ENCODE measurements at regions not wholly inside any gene's neighbourhood (a gene's known extent, or its start where the extent isn't known, plus 50 kb on each side); places are given as distances from the start of the nearest gene placed in this dataset.

DNA sequence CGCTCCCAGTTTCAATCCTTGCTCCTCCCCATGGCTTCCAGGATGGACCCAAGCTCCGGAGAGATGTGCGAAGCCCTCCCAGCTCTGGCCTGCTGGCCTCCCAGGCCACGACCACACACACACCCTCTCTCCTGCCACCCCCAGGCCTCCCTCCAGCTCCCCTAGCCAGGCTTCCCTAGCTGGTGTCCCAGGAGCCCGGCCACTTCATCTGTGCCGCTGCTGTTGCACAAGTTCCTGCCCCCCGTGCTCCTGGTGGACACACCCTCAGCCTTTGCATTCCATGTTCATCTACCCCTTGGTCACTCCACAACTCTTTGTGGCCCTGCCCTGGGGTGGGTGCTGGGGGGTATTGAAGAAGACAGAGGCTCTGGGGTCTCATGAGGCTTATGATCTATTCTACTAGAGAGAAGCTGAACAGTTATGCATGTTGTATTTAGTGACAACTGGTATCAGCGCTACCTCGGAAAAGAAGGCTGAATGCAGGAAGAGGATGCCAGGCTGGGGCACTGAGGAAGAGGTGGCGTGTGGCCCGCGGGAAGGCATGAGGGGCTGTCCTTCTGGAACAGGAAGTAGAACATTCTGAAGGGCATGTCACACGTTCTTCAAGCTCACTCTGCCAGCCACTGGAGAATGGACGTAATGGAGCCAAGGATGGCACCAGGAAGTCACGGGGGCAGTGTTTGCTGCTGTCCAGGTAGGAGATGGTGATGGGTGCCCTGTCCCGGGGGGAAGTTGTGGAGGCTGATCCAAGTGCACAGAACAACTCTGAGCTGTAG lies 172.4 kb downstream of the PSMG1 start (continued):
- TF ChIP-seq RCOR1 (IDR thresholded peaks at IDR 0.05; ENCODE audit: insufficient replicate concordance, low read length) = no peak

DNA sequence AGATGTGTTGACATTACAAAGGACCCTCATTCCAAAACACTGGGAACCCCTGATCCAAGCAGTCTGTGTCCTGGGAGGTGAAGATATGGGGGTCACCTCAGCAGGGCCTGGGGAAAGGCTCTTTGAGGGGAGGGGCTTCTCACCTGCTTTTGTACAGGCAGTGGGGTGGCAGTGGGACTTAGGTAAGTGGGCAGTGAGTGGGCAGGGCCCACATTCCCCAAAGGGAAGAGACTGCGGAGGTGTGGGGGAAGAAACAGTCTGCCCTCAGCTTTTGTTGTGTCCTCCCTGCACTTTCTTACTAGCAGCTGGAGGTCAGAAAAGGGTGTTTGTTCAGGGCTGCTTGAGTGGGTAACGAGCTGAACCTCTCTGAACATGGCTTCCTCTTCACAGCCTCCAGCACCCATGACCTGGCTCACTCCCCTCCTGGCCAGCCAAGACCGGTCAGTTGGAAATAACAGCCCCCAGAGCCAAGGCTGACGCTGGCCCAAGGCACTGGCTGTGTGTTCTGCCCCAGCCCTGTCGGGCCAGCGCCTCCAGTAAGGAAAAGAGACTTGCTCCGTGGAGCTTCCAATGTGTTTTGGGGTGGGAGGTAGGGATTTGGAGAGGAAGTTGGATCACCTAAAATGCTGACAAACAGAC lies 173.5 kb downstream of the PSMG1 start:
- Histone ChIP-seq H2AK5ac (ENCODE audit: low read depth, low read length) (no peak overlapping the region), H4K91ac (ENCODE audit: insufficient read depth, low read depth, low read length) (peak overlapping the region; percentile 20; the same call in 1 of the 2 replicates), H2AFZ (replicated peaks; ENCODE audit: low read length, poor library complexity) (peak overlapping the region; percentile 15), H3K56ac (ENCODE audit: extremely low read depth, insufficient read depth, low read length) (no peak overlapping the region), H3K9me1 (ENCODE audit: insufficient read depth, low read length) (peaks cover 13% of the 10 kb centered on the region), H3K4me1 (ENCODE audit: control insufficient read depth, insufficient read depth, low read length) (peaks cover 10% of the 10 kb centered on the region), H3K27ac (ENCODE audit: insufficient read depth, low read length) (no peak overlapping the region), H3K4ac (ENCODE audit: low read depth, low read length) (peak overlapping the region; percentile 19), H2BK20ac (ENCODE audit: low read depth, low read length) (peak overlapping the region; percentile 38), H2BK5ac (ENCODE audit: low read depth, low read length, poor library complexity, severe bottlenecking) (no peak overlapping the region), H4K5ac (ENCODE audit: low read depth, low read length) (no peak overlapping the region; the same call in 1 of the 2 replicates), H4K20me1 (ENCODE audit: insufficient read depth, low read length) (no peaks in the 10 kb centered on the region), H3K36me3 (ENCODE audit: control insufficient read depth, insufficient read depth, low read length) (no peaks in the 10 kb centered on the region), H3K23ac (ENCODE audit: low read depth, low read length) (no peak overlapping the region), H3K9ac (ENCODE audit: low read depth, low read length) (no peak overlapping the region), H4K8ac (ENCODE audit: low read depth in 2 of 2, low read length in 2 of 2) (no peak overlapping the region), H2BK15ac (ENCODE audit: low read depth, low read length) (0 out of 3 replicates have a peak overlapping the region, but pooled peaks have one; percentile 7), H3K18ac (ENCODE audit: low read depth, low read length) (no peak overlapping the region), H3K14ac (replicated peaks; ENCODE audit: low read depth, low read length) (no peak overlapping the region), H2BK120ac (ENCODE audit: low read depth, low read length) (peak overlapping the region; percentile 43), H2AK9ac (replicated peaks; ENCODE audit: low read depth, low read length, poor library complexity) (no peak overlapping the region), H3K79me1 (ENCODE audit: low read depth in 1 of 2, low read length in 2 of 2) (no peaks in the 10 kb centered on the region), H3K27me3 (ENCODE audit: control insufficient read depth, insufficient read depth, low read length) (no peaks in the 10 kb centered on the region), H3K4me3 (ENCODE audit: insufficient read depth, low read depth, low read length) (no peak overlapping the region), H3K9me3 (ENCODE audit: control insufficient read depth, insufficient read depth, low read length) (peaks cover 4% of the 10 kb centered on the region; the same call in 1 of the 2 replicates), H3K4me2 (ENCODE audit: low read depth, low read length) (no peak overlapping the region)
- TF ChIP-seq RAD21 (IDR thresholded peaks at IDR 0.05; ENCODE audit: low read length) (no peak), RCOR1 (IDR thresholded peaks at IDR 0.05; ENCODE audit: insufficient replicate concordance, low read length) (no peak), NFE2L2 (IDR thresholded peaks at IDR 0.05; ENCODE audit: low read depth, low read length) (no peak), MAFK (IDR thresholded peaks at IDR 0.05; ENCODE audit: low read depth, low read length) (no peak)
- TF ChIP-seq, protein P1, sequence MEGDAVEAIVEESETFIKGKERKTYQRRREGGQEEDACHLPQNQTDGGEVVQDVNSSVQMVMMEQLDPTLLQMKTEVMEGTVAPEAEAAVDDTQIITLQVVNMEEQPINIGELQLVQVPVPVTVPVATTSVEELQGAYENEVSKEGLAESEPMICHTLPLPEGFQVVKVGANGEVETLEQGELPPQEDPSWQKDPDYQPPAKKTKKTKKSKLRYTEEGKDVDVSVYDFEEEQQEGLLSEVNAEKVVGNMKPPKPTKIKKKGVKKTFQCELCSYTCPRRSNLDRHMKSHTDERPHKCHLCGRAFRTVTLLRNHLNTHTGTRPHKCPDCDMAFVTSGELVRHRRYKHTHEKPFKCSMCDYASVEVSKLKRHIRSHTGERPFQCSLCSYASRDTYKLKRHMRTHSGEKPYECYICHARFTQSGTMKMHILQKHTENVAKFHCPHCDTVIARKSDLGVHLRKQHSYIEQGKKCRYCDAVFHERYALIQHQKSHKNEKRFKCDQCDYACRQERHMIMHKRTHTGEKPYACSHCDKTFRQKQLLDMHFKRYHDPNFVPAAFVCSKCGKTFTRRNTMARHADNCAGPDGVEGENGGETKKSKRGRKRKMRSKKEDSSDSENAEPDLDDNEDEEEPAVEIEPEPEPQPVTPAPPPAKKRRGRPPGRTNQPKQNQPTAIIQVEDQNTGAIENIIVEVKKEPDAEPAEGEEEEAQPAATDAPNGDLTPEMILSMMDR (conservative IDR thresholded peaks at IDR 0.05; ENCODE audit: low read depth, low read length) = no peak
- TF ChIP-seq, protein P2, sequence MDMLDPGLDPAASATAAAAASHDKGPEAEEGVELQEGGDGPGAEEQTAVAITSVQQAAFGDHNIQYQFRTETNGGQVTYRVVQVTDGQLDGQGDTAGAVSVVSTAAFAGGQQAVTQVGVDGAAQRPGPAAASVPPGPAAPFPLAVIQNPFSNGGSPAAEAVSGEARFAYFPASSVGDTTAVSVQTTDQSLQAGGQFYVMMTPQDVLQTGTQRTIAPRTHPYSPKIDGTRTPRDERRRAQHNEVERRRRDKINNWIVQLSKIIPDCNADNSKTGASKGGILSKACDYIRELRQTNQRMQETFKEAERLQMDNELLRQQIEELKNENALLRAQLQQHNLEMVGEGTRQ (IDR thresholded peaks at IDR 0.05; ENCODE audit: low read depth, low read length) = no peak
- no peak for DNase-seq
- in situ Hi-C loops (cut with MboI; ENCODE audit: low sequenced_read_pairs) = no loop called here
- 88% methylated on average over 3 of the region's 7 CpGs; no CpG with 5 or more reads in 1 of the 2 experiments for WGBS, 2 experiments (ENCODE audit: extremely low coverage in 2 of 2, insufficient read length in 1 of 2)
- ChIA-PET POLR2A (ENCODE audit: unreplicated experiment) (interaction anchor here (0.5 kb wide), 1 partner anchor 202 kb away, joined by 8 read pairs; no protein-coding TSS in a partner anchor), CTCF (no interaction called here)
- ATAC-seq (ENCODE audit: low read depth) = no peak
- no TSS peak for BruUV-seq (replicated peaks)
- intact Hi-C loops (cut with micrococcal nuclease) = no loop called here
- dilution Hi-C loops (cut with HindIII; ENCODE audit: low sequenced_read_pairs, unreplicated experiment) = no loop called here
